ELF-1 (cell line): ENCODE measurements at regions not wholly inside any gene's neighbourhood (a gene's known extent, or its start where the extent isn't known, plus 50 kb on each side); places are given as distances from the start of the nearest gene placed in this dataset.
A peak's percentile ranks its signal among the peaks of the same experiment; 100 is the strongest.

Experiments used
- DNase-seq: peaks from one replicate; pipeline ENCODE4 v3.0.0-alpha.2; 2016; ENCODE audit warnings: low read depth, low spot score

- no peak for DNase-seq
These were observed 88.0 kb downstream of the TMEM100 start for GRCh38 chr17:55634702-55635101.

- no peak for DNase-seq
These were observed 89.8 kb downstream of the TMEM100 start for GRCh38 chr17:55632893-55633292.

- no peak for DNase-seq
These were observed 90.4 kb downstream of the TMEM100 start for GRCh38 chr17:55632236-55632635.

GRCh38 chr17:55629995-55630394 is 92.7 kb downstream of the TMEM100 start:
- DNase-seq, result no peak

GRCh38 chr17:55625521-55625920 is 97.1 kb downstream of the TMEM100 start:
- DNase-seq, result no peak

- DNase-seq, result no peak
These were observed 97.8 kb downstream of the TMEM100 start for GRCh38 chr17:55624772-55625433.

- no peak for DNase-seq
These were observed 100.1 kb downstream of the TMEM100 start for GRCh38 chr17:55622547-55622946.

- no peak for DNase-seq
These were observed 101.7 kb downstream of the TMEM100 start for GRCh38 chr17:55620945-55621344.

- DNase-seq, result no peak
These were observed 102.6 kb downstream of the TMEM100 start for GRCh38 chr17:55620023-55620422.

- DNase-seq, result no peak
These were observed 105.2 kb downstream of the TMEM100 start for GRCh38 chr17:55617441-55617840.

GRCh38 chr17:55614061-55614460 is 102.8 kb upstream of the SMIM36 start:
- DNase-seq, result no peak

GRCh38 chr17:55612691-55613141 is 101.5 kb upstream of the SMIM36 start:
- no peak for DNase-seq

GRCh38 chr17:55607731-55608341 is 96.6 kb upstream of the SMIM36 start:
- DNase-seq, result no peak

GRCh38 chr17:55606488-55606815 is 95.2 kb upstream of the SMIM36 start:
- DNase-seq, result no peak

- DNase-seq, result no peak
These were observed 94.6 kb upstream of the SMIM36 start for GRCh38 chr17:55605705-55606487.

- DNase-seq, result peak; percentile 86
These were observed 90.7 kb upstream of the SMIM36 start for GRCh38 chr17:55601874-55602364.

GRCh38 chr17:55598495-55598894 is 87.2 kb upstream of the SMIM36 start:
- DNase-seq, result no peak

- DNase-seq, result no peak
These were observed 77.4 kb upstream of the SMIM36 start for GRCh38 chr17:55588446-55589242.

GRCh38 chr17:55587608-55588139 is 76.4 kb upstream of the SMIM36 start:
- DNase-seq, result no peak

GRCh38 chr17:55585629-55586028 is 74.4 kb upstream of the SMIM36 start:
- no peak for DNase-seq

GRCh38 chr17:55584861-55585260 is 73.6 kb upstream of the SMIM36 start:
- DNase-seq, result no peak
